Panc1 (cell line): ENCODE measurements at regions not wholly inside any gene's neighbourhood (a gene's known extent, or its start where the extent isn't known, plus 50 kb on each side); places are given as distances from the start of the nearest gene placed in this dataset.

Experiments used
- ATAC-seq: fragments of 200-7000 bp; cut with Tn5 transposase; 2 replicates; pipeline ENCODE4 v1.9.1; 2020; ENCODE audit warnings: mild to moderate bottlenecking, moderate library complexity
- BruUV-seq: library from RNA; stranded (reverse); fragments of 400-500 nt; replicated peaks from 2 replicates; lab custom pipeline; 2021; lab: Mats Ljungman, UMichigan
- CTCF ChIA-PET: fragments of 300-600 bp; sonication (Branson Sonifier 250); formaldehyde crosslinking; loops from one replicate; lab custom pipeline; 2022; ENCODE audit warnings: antibody characterized with exemption; lab: Charles Lee
- POLR2A ChIA-PET: fragments of 300-600 bp; sonication (Branson Sonifier 250); formaldehyde crosslinking; loops from one replicate; lab custom pipeline; 2022; ENCODE audit warnings: antibody characterized with exemption; lab: Charles Lee
- DNase-seq: peaks from one replicate; pipeline ENCODE4 v3.0.0-alpha.2; 2010; ENCODE audit warnings: low read depth, low spot score
- H3K27ac ChIP-seq: 2 replicates; pipeline ENCODE4 v1.5.1; 2011; ENCODE audit warnings: mild to moderate bottlenecking, low read length, inconsistent platforms
- H3K27me3 ChIP-seq: fragments of 200-500 bp; sonication (Bioruptor generic); 2 replicates; pipeline ENCODE4 v1.6.0; 2014; ENCODE audit warnings: low read length, inconsistent platforms; ENCODE audit not compliant: control insufficient read depth, insufficient read depth
- H3K36me3 ChIP-seq: fragments of 200-500 bp; sonication (Bioruptor generic); 2 replicates; pipeline ENCODE4 v1.5.1; 2014; ENCODE audit warnings: inconsistent platforms, mild to moderate bottlenecking, low read length, moderate library complexity; ENCODE audit not compliant: control insufficient read depth, insufficient read depth
- H3K4me1 ChIP-seq: 2 replicates; pipeline ENCODE4 v1.5.1; 2011; ENCODE audit warnings: inconsistent platforms, mild to moderate bottlenecking, low read length, moderate library complexity; ENCODE audit not compliant: control insufficient read depth, insufficient read depth
- H3K4me3 ChIP-seq, 2 experiments: 2 replicates each; pipeline ENCODE4 v1.5.1; 2011 to 2012; ENCODE audit warnings: low read depth in 2 of 2, low read length in 2 of 2, mild to moderate bottlenecking in 2 of 2, inconsistent platforms in 1 of 2, moderate library complexity in 1 of 2
- H3K9me3 ChIP-seq: fragments of 200-500 bp; sonication (Bioruptor generic); 2 replicates; pipeline ENCODE4 v1.5.1; 2014; ENCODE audit warnings: low read depth, mild to moderate bottlenecking, inconsistent platforms, low read length, moderate library complexity; ENCODE audit not compliant: control insufficient read depth, insufficient read depth
- POLR2AphosphoS5 ChIP-seq: IDR thresholded peaks from 2 replicates; pipeline ENCODE4 v1.6.1; 2012; ENCODE audit warnings: mild to moderate bottlenecking, low read depth, low read length, moderate library complexity
- SIN3A ChIP-seq: IDR thresholded peaks from 2 replicates; pipeline ENCODE4 v1.6.1; 2012; ENCODE audit warnings: low read depth, mild to moderate bottlenecking, low read length, moderate library complexity, borderline replicate concordance; ENCODE audit not compliant: insufficient read depth
- TCF7L2 ChIP-seq: IDR thresholded peaks from 2 replicates; pipeline ENCODE4 v1.6.1; 2011; ENCODE audit warnings: mild to moderate bottlenecking, low read depth, low read length, inconsistent platforms
- in situ Hi-C: cut with HindIII; loops from 2 replicates; pipeline ENCODE4 v1.10.0; 2016; ENCODE audit warnings: low sequenced_read_pairs, low pct_unique_long_range_greater_than_20kb
- intact Hi-C: fragments of 100-400 bp; cut with micrococcal nuclease; formaldehyde crosslinking; loops from one replicate; pipeline ENCODE4 v1.10.0; 2022; ENCODE audit not compliant: unreplicated experiment
- TF ChIP-seq, protein P1 (sequence below): fragments of 450-650 bp; IDR thresholded peaks from 2 replicates; pipeline ENCODE4 v1.5.1; 2017; ENCODE audit warnings: mild to moderate bottlenecking
- TF ChIP-seq, protein P2 (sequence below), 2 experiments: IDR thresholded peaks; 2 replicates each; pipeline ENCODE4 v1.6.1; 2011 to 2012; ENCODE audit warnings: low read depth in 2 of 2, control low read depth in 1 of 2, low read length in 1 of 2, mild to moderate bottlenecking in 1 of 2, moderate library complexity in 1 of 2; ENCODE audit not compliant: insufficient read depth in 1 of 2

DNA sequence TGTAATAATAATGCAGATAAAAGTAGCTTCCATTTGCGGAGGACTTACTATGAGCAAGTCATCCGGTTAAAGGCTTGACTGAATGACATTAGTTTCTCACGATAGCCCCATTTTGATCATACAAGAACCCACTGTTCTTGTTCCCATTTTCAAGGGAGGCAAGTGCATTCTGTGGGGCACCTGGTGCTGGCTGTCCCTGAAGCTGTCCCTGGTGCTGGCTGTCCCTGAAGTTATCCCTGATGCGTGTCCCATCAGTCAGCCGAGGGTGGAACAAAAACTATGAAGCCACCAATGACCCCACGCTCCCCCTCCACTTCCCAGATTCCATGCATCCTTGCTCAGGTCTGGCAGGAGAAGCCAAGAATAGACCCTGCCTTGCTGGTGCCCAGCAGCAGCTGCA, 95.3 kb downstream of the EDN3 start:
- Histone ChIP-seq H3K27me3 (peaks cover 12% of the 10 kb centered on the region), H3K9me3 (no peaks in the 10 kb centered on the region), H3K36me3 (no peaks in the 10 kb centered on the region), H3K4me1 (no peaks in the 10 kb centered on the region), H3K27ac (no peak overlapping the region), H3K4me3 (no peak overlapping the region)
- no TSS peak for BruUV-seq
- TF ChIP-seq, protein P1, sequence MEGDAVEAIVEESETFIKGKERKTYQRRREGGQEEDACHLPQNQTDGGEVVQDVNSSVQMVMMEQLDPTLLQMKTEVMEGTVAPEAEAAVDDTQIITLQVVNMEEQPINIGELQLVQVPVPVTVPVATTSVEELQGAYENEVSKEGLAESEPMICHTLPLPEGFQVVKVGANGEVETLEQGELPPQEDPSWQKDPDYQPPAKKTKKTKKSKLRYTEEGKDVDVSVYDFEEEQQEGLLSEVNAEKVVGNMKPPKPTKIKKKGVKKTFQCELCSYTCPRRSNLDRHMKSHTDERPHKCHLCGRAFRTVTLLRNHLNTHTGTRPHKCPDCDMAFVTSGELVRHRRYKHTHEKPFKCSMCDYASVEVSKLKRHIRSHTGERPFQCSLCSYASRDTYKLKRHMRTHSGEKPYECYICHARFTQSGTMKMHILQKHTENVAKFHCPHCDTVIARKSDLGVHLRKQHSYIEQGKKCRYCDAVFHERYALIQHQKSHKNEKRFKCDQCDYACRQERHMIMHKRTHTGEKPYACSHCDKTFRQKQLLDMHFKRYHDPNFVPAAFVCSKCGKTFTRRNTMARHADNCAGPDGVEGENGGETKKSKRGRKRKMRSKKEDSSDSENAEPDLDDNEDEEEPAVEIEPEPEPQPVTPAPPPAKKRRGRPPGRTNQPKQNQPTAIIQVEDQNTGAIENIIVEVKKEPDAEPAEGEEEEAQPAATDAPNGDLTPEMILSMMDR: no peak
- TF ChIP-seq, protein P2, sequence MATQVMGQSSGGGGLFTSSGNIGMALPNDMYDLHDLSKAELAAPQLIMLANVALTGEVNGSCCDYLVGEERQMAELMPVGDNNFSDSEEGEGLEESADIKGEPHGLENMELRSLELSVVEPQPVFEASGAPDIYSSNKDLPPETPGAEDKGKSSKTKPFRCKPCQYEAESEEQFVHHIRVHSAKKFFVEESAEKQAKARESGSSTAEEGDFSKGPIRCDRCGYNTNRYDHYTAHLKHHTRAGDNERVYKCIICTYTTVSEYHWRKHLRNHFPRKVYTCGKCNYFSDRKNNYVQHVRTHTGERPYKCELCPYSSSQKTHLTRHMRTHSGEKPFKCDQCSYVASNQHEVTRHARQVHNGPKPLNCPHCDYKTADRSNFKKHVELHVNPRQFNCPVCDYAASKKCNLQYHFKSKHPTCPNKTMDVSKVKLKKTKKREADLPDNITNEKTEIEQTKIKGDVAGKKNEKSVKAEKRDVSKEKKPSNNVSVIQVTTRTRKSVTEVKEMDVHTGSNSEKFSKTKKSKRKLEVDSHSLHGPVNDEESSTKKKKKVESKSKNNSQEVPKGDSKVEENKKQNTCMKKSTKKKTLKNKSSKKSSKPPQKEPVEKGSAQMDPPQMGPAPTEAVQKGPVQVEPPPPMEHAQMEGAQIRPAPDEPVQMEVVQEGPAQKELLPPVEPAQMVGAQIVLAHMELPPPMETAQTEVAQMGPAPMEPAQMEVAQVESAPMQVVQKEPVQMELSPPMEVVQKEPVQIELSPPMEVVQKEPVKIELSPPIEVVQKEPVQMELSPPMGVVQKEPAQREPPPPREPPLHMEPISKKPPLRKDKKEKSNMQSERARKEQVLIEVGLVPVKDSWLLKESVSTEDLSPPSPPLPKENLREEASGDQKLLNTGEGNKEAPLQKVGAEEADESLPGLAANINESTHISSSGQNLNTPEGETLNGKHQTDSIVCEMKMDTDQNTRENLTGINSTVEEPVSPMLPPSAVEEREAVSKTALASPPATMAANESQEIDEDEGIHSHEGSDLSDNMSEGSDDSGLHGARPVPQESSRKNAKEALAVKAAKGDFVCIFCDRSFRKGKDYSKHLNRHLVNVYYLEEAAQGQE (IDR thresholded peaks at IDR 0.05; ENCODE audit: insufficient read depth in 1 of 2, low read depth in 2 of 2, low read length in 1 of 2): no peak; a peak in 1 of 4 replicates
- TF ChIP-seq SIN3A: no peak
- no peak for TF ChIP-seq TCF7L2
- TF ChIP-seq POLR2AphosphoS5: no peak
- ChIA-PET CTCF (no interaction called here), POLR2A (no interaction called here)
- no peak for DNase-seq
- in situ Hi-C loops: no loop called here
- ATAC-seq: no peak
- intact Hi-C loops: no loop called here

DNA sequence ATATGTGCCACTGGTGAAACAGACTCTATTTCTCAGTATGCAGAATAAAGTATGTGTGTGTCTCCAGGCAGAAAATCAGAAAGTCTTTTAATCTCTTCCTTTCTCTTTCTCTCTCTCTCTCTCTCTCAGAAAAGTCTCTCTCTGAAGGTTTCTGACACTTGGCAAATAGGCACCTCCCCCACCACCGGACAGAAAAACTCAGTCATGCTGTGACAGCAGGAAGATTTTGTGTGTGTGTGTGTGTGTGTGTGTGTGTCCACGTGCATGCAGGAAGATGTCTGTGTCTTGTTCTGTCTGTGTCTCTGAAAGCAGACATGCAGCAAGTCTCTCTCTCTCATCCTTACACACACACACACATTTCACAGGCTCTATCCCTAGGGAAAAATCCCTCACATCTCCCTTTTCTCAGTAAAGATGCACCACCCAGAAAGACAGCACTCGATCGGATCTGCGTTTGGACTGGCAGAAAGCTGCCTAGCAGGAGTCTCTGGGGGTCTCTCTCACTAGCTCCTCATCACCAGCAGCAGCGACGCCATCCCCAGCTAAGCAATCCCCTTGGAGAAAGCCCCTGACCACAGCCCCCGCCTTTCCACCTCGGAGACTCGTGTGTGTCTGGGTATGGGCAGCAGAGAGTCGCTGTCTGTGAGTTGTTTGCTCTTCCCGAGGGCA, 98.3 kb downstream of the EDN3 start:
- POLR2A ChIA-PET: no interaction called here
- H3K4me3 ChIP-seq: no peak overlapping the region
- no peak overlapping the region for H3K27ac ChIP-seq
- H3K36me3 ChIP-seq: no peaks in the 10 kb centered on the region; the same call in 1 of the 2 replicates
- H3K9me3 ChIP-seq: no peaks in the 10 kb centered on the region
- TF ChIP-seq POLR2AphosphoS5 (no peak), TCF7L2 (no peak), SIN3A (no peak)
- TF ChIP-seq, protein P1: no peak
- TF ChIP-seq, protein P2 (IDR thresholded peaks at IDR 0.05; ENCODE audit: insufficient read depth in 1 of 2, low read depth in 2 of 2, low read length in 1 of 2): no peak
- in situ Hi-C loops (no loop called here), intact Hi-C loops (no loop called here)
- BruUV-seq: no TSS peak
- H3K27me3 ChIP-seq: peaks cover 17% of the 10 kb centered on the region
- ATAC-seq: no peak
- H3K4me1 ChIP-seq: no peaks in the 10 kb centered on the region; the same call in 1 of the 2 replicates
- CTCF ChIA-PET: no interaction called here
- no peak for DNase-seq
